ENCODE measurements at regions not wholly inside any gene's neighbourhood (a gene's known extent, or its start where the extent isn't known, plus 50 kb on each side); places are given as distances from the start of the nearest gene placed in this dataset.

- DNase-seq, result no peak
Measured at GRCh38 chr2:57759131-57759530, 287.5 kb upstream of the VRK2 start.

GRCh38 chr2:57759822-57760300 is 286.7 kb upstream of the VRK2 start:
- DNase-seq, result peak; percentile 75

DNA sequence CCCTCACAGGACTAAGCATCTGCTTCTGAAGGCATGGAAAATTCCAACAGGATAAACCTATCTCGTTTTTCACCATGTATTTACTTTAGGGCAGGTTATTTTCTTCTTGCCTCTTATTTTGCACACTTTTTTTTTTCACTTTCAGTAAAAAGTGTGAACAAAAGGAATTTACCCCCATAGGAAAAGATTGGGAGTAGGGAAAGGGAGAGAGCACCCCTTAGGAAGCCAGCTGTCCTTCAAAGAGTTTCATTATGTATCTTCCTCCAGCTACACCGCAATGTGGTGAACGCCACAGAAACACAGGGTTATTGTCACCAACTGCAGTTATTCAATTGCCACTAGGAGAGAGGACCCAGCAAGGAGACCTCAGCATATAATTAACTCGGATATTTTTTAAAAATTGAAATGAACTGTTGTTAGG is 286.2 kb upstream of the VRK2 start:
- no peak for DNase-seq

GRCh38 chr2:57776916-57777315 is 269.7 kb upstream of the VRK2 start:
- DNase-seq, result no peak

DNA sequence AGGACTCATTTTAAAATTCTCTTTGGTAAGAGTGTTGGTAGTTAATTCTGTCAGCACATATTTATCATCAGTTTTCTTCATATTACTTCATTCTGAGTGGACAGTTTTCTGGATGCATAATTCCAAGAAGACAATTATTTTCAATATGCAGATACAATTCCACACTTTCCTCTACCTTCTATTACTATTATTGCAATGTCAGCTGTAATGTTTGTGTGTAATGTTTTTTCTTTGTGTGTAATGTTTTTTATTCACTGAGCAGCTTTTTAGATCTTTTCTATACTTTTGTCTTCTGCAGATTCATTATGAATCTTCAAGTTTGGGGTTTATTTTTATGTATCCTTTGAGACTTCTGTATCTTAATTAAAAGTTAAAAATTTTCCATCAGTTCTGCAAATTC is 264.0 kb upstream of the VRK2 start:
- no peak for DNase-seq

- DNase-seq, result no peak
Measured at GRCh38 chr2:57793310-57793709, 253.3 kb upstream of the VRK2 start.

GRCh38 chr2:57796527-57796926 is 250.1 kb upstream of the VRK2 start:
- no peak for DNase-seq

- no peak for DNase-seq
Measured at GRCh38 chr2:57798346-57798745, 248.3 kb upstream of the VRK2 start.

DNA sequence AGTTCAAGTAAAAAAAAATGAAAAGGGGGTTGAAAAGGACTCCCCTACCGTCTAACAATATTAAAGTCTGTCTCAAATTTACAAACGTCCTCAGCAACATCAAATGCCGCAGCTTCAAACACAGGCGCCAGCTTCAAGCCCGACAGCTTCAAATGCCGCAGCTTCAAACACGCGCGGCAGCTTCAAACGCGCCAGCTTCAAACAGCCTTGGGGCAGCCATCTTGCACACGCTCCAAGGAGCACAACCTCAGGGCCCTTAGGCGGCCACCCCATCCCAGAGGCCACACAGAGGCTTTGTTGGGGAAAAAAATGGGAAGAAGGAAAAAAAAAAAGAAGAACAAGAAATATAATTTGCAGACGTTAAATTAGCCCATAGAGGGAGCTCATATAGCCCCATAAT is 244.4 kb upstream of the VRK2 start:
- DNase-seq, result no peak

DNA sequence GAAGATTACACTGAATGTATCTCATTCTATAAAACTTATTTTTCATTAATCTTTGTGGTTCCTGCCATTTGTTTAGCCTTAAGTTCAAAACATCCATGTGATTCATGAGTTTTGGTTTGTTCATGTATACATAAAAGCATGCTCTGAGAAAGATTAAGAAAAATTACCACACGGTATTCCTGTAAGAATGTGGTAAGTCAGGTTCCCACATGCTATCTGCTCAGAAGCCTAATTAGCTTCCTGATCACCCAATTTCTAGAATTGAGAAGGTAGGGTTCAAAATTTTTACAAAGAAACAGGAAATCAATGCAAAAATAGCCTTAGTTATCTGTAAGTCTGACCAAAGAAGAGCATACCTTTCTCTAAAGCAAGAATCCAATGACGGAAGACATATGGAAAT is 241.6 kb upstream of the VRK2 start:
- no peak for DNase-seq

DNA sequence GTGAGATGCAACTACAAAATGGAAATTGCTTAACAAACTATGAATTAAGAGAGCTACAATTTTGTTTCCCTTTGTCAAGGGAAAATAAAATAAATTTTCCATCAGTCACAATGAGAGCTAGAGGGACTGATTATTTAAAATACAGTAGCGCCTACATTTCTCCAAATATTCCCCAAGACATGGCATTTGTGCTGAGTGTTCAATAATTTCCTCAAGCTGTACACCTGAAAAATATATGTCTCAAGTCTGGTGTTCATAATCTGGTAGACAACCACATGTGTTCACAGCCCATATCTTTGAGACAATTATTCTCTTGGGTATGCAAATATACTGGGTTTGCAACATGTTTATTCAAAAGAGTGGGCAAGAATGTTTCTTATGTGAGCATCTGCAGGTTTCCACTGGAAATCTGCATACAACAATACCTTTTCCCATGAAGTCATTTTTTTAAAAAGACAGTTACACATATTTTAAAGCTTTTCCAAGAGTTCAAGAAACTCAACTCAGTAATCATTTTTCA is 240.1 kb upstream of the VRK2 start:
- DNase-seq, result no peak

- no peak for DNase-seq
Measured at GRCh38 chr2:57809230-57809629, 237.4 kb upstream of the VRK2 start.

GRCh38 chr2:57821088-57821487 is 225.5 kb upstream of the VRK2 start:
- DNase-seq, result no peak

DNA sequence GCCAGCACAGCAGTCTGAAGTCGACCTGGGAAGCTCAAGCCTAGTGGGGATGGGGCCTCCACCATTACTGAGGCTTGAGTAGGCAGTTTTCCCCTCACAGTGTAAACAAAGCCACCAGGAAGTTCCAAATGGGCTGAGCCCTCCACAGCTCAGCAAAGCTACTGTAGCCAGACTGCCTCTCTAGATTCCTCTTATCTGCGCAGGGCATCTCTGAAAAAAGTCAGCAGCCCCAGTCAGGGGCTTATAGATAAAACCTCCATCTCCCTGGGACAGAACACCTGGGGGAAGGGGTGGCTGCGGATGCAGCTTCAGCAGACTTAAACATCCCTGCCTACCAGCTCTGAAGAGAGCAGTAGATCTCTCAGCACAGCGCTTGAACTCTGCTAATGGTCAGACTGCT is 218.4 kb upstream of the VRK2 start:
- no peak for DNase-seq

DNA sequence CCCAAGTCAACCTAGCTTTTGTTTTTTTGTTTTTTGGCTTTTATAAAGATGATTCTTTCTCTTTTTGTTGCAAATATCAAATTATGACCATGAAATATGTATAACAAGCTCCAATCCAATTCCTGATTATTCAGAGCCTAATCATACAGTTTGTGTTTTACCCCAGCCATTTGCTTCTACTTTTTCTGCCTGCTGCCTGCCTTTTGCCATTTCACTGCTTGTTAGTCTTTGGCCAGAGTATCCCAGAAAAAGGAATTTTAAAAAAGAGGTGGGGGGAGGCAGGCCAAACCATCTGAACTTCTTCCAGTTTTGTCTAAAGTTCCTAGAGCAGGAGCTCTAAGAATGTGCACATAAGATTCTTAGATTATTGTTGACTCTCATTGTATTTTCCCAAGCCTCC is 211.9 kb upstream of the VRK2 start:
- no peak for DNase-seq

GRCh38 chr2:57842531-57842930 is 204.1 kb upstream of the VRK2 start:
- no peak for DNase-seq

- DNase-seq, result no peak
Measured at GRCh38 chr2:57843158-57843557, 203.4 kb upstream of the VRK2 start.

GRCh38 chr2:57848723-57849122 is 197.9 kb upstream of the VRK2 start:
- no peak for DNase-seq

DNA sequence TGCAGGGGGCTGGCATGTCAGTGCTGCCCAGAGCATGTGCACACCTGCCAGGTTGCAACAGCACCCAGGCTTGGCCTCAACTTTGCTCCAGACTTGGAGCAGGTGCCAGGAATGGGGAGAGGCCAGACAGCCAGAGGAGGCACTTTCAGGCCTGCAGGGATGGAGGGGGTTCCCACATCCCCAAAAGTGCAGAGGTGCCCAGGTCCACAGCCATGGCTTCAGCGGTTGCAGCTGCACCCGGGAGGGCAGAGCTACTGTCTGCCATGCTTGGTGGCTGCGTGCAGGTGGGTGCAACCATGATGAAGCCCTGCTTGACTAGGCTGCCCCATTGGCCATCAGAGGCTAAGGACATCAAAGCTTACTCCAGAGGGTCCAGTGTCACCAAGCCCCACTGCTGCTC is 196.8 kb upstream of the VRK2 start:
- no peak for DNase-seq

- DNase-seq, result no peak
Measured at GRCh38 chr2:57850415-57851130, 196.0 kb upstream of the VRK2 start.

GRCh38 chr2:57855212-57855611 is 191.4 kb upstream of the VRK2 start:
- DNase-seq, result no peak

DNA sequence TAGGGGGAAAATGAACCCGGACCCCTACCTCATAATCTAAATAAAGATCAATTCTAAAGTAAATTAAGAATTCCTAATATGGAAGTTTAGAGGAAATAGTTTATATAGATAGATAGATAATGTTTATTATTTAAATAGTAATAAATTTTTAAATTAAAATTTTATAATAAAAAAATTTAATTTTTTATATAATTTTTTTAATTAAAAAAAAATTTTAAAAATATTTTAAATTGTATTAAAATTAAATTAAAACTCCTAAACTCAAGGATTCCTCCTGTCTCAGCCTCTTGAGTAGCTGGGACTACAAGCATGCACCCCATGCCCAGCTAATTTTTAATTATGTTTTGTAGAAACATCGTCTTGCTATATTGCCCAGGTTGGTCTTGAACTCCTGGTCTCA is 186.9 kb upstream of the VRK2 start:
- DNase-seq, result no peak

DNA sequence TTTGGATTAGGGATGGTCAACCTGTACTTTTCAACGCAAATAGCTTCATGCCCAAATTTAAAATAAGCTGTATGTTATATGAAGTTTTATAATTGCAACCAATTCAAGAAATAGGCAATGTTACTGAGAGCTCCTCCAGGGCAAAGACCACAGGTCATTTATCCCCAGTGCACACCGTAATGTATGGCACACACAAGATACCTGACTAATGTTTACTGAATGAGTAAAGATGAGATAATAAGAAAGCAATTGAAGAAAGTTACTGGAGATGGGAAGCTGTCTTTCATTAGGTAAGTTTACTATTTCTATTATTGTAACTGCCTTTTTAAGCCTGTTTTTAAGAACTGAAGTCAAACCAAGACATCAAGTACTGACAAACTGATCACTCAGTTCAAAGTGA is 184.5 kb upstream of the VRK2 start:
- DNase-seq, result no peak

GRCh38 chr2:57862727-57863126 is 183.9 kb upstream of the VRK2 start:
- DNase-seq, result no peak

- DNase-seq, result no peak
Measured at GRCh38 chr2:57864926-57865325, 181.7 kb upstream of the VRK2 start.
